Upper lobe of left lung (tissue), 6 donors: ENCODE measurements at regions not wholly inside any gene's neighbourhood (a gene's known extent, or its start where the extent isn't known, plus 50 kb on each side); places are given as distances from the start of the nearest gene placed in this dataset.

Experiments used
- ATAC-seq, 2 donors: fragments of 200-7000 bp; cut with Tn5 transposase; one replicate each; pipeline ENCODE4 v1.9.1; 2022; ENCODE audit warnings: mild to moderate bottlenecking in 2 of 2, moderate library complexity in 2 of 2; ENCODE audit not compliant: low FRiP score in 2 of 2
- DNase-seq, 2 donors: peaks; one replicate each; pipeline ENCODE4 v3.0.0-alpha.2; 2019 to 2020
- H3K27ac ChIP-seq, 4 donors: fragments of 200-600 bp; sonication (generic); one replicate each; pipeline ENCODE4 v1.5.1; 2016 to 2019
- H3K27me3 ChIP-seq, 4 donors: fragments of 200-600 bp; sonication (generic); one replicate each; pipeline ENCODE4 v1.5.1; 2017 to 2019
- H3K36me3 ChIP-seq, 4 donors: fragments of 200-600 bp; sonication (generic); one replicate each; pipeline ENCODE4 v1.5.1; 2016 to 2019
- H3K4me1 ChIP-seq, 4 donors: fragments of 200-600 bp; sonication (generic); one replicate each; pipeline ENCODE4 v1.5.1; 2018 to 2019
- H3K4me3 ChIP-seq, 4 donors: fragments of 200-600 bp; sonication (generic); one replicate each; pipeline ENCODE4 v1.5.1; 2017 to 2019; ENCODE audit warnings: mild to moderate bottlenecking in 2 of 4, moderate library complexity in 1 of 4
- H3K9me3 ChIP-seq, 4 donors: fragments of 200-600 bp; sonication (generic); one replicate each; pipeline ENCODE4 v1.5.1; 2018 to 2019
- CTCF ChIP-seq, 6 experiments: fragments of 450-650 bp in 4 of 6; fragments of 200-600 bp in 2 of 6; sonication (generic) in 2 of 6; IDR thresholded peaks; one replicate each; pipeline ENCODE4 v1.5.1; 2016 to 2019; ENCODE audit warnings: antibody characterized with exemption in 6 of 6
- EP300 ChIP-seq, 4 donors: sonication (generic); formaldehyde crosslinking; IDR thresholded peaks; one replicate each; pipeline ENCODE4 v1.5.1; 2017; ENCODE audit warnings: antibody characterized with exemption in 4 of 4, control low read depth in 2 of 4
- POLR2A ChIP-seq, 4 donors: fragments of 450-650 bp; IDR thresholded peaks; one replicate each; pipeline ENCODE4 v1.5.1; 2016 to 2017; ENCODE audit warnings: antibody characterized with exemption in 4 of 4, mild to moderate bottlenecking in 2 of 4
- POLR2AphosphoS5 ChIP-seq, 2 donors: sonication (generic); formaldehyde crosslinking; IDR thresholded peaks; one replicate each; pipeline ENCODE4 v1.5.1; 2017; ENCODE audit warnings: antibody characterized with exemption in 2 of 2
- WGBS, 2 donors: methylation state at CpG; one replicate each; pipeline ENCODE4 v1.1.5; 2017 to 2018; 5-methylcytosine and 5-hydroxymethylcytosine counted together
- donor health status: DM: no; HTN: no; CAD: no; lungs with moderate emphysema.
- donor health status: DM: no; HTN: yes; CAD: no; lungs with severe emphysema.

- 1 to 7% methylated on average over 9 of the region's 9 CpGs for WGBS, 2 donors
- H3K9me3 ChIP-seq = no peaks in the 10 kb centered on the region
- H3K27me3 ChIP-seq = no peaks in the 10 kb centered on the region
- ATAC-seq (peak in 1 of 2 donors; percentile 58), DNase-seq (no peak)
- H3K4me3 ChIP-seq = peak overlapping the region in 1 of 4 donors; percentile 15
- no peak overlapping the region for H3K27ac ChIP-seq
- H3K4me1 ChIP-seq = peaks cover 0 to 8% (median 0%) of the 10 kb centered on the region in 4 donors
- no peaks in the 10 kb centered on the region for H3K36me3 ChIP-seq
- TF ChIP-seq EP300 (IDR thresholded peaks at IDR 0.05) (no peak), POLR2AphosphoS5 (IDR thresholded peaks at IDR 0.05) (no peak), CTCF (IDR thresholded peaks at IDR 0.05) (no peak)
Measured at GRCh38 chr20:52493171-52493721, 301.7 kb upstream of the ZFP64 start.

GRCh38 chr20:52490711-52491430 lies 299.3 kb upstream of the ZFP64 start:
- Histone ChIP-seq H3K36me3 (no peaks in the 10 kb centered on the region), H3K27ac (no peak overlapping the region), H3K4me1 (peaks cover 0 to 8% (median 0%) of the 10 kb centered on the region in 4 donors), H3K9me3 (no peaks in the 10 kb centered on the region), H3K4me3 (no peak overlapping the region), H3K27me3 (no peaks in the 10 kb centered on the region)
- DNase-seq (no peak), ATAC-seq (no peak)
- 55 to 59% methylated on average over 10 of the region's 10 CpGs for WGBS, 2 donors
- TF ChIP-seq POLR2A (IDR thresholded peaks at IDR 0.05) (no peak), POLR2AphosphoS5 (IDR thresholded peaks at IDR 0.05) (no peak), EP300 (IDR thresholded peaks at IDR 0.05) (no peak), CTCF (IDR thresholded peaks at IDR 0.05) (no peak)

- H3K36me3 ChIP-seq = no peaks in the 10 kb centered on the region
- ATAC-seq = no peak
- H3K4me1 ChIP-seq = no peaks in the 10 kb centered on the region
- H3K27ac ChIP-seq = no peak overlapping the region
- TF ChIP-seq POLR2AphosphoS5 (IDR thresholded peaks at IDR 0.05) (no peak), EP300 (IDR thresholded peaks at IDR 0.05) (no peak), POLR2A (IDR thresholded peaks at IDR 0.05) (no peak), CTCF (IDR thresholded peaks at IDR 0.05) (no peak)
- DNase-seq = no peak
- no peaks in the 10 kb centered on the region for H3K9me3 ChIP-seq
- 59% methylated on average over 2 of the region's 2 CpGs for WGBS, 2 donors
- no peak overlapping the region for H3K4me3 ChIP-seq
- H3K27me3 ChIP-seq = no peaks in the 10 kb centered on the region
Measured at GRCh38 chr20:52484438-52484837, 292.9 kb upstream of the ZFP64 start.

- H3K36me3 ChIP-seq = no peaks in the 10 kb centered on the region
- H3K4me1 ChIP-seq = no peaks in the 10 kb centered on the region
- no peak overlapping the region for H3K4me3 ChIP-seq
- no peak for TF ChIP-seq POLR2A (IDR thresholded peaks at IDR 0.05)
- TF ChIP-seq EP300 (IDR thresholded peaks at IDR 0.05) = no peak
- no peak for TF ChIP-seq POLR2AphosphoS5 (IDR thresholded peaks at IDR 0.05)
- TF ChIP-seq CTCF (IDR thresholded peaks at IDR 0.05) = no peak
- WGBS, 2 donors = 91 to 100% methylated on average over 1 of the region's 1 CpG
- H3K9me3 ChIP-seq = no peaks in the 10 kb centered on the region
- ATAC-seq = no peak
- no peak overlapping the region for H3K27ac ChIP-seq
- no peaks in the 10 kb centered on the region for H3K27me3 ChIP-seq
- DNase-seq = no peak
Measured at GRCh38 chr20:52483382-52483781, 291.8 kb upstream of the ZFP64 start.

GRCh38 chr20:52482044-52482443 lies 290.5 kb upstream of the ZFP64 start:
- 88 to 92% methylated on average over 5 of the region's 5 CpGs for WGBS, 2 donors
- ATAC-seq = no peak
- Histone ChIP-seq H3K4me3 (no peak overlapping the region), H3K27ac (no peak overlapping the region), H3K36me3 (no peaks in the 10 kb centered on the region), H3K27me3 (no peaks in the 10 kb centered on the region), H3K9me3 (no peaks in the 10 kb centered on the region), H3K4me1 (no peaks in the 10 kb centered on the region)
- TF ChIP-seq CTCF (IDR thresholded peaks at IDR 0.05) (no peak), EP300 (IDR thresholded peaks at IDR 0.05) (no peak)
- no peak for DNase-seq
